Stimulated activated CD8-positive, alpha-beta memory T cell treated with anti-CD3 and anti-CD28 coated beads, Interleukin-4, amount 100 ng/mL, for 4 hours (primary cell): ENCODE measurements at regions not wholly inside any gene's neighbourhood (a gene's known extent, or its start where the extent isn't known, plus 50 kb on each side); places are given as distances from the start of the nearest gene placed in this dataset.

Experiments used
- DNase-seq, 2 donors: peaks; one replicate each; pipeline ENCODE4 v3.0.0-alpha.2; 2020; ENCODE audit warnings: low read depth in 2 of 2, low spot score in 1 of 2

GRCh38 chr6:26149240-26149639, 62.0 kb downstream of the HFE start:
- DNase-seq = no peak

- DNase-seq = no peak
These were observed 65.2 kb downstream of the HFE start for GRCh38 chr6:26152226-26153101.

GRCh38 chr6:26155061-26155930, 68.1 kb downstream of the HFE start:
- no peak for DNase-seq

- DNase-seq = peak; percentile 42 to 57
These were observed 69.0 kb downstream of the HFE start for GRCh38 chr6:26156105-26156849.

GRCh38 chr6:26156850-26157250, 69.6 kb downstream of the HFE start:
- no peak for DNase-seq

- DNase-seq = no peak
These were observed 70.2 kb downstream of the HFE start for GRCh38 chr6:26157251-26158075.

- DNase-seq = peak; percentile 65 to 68
These were observed 70.9 kb downstream of the HFE start for GRCh38 chr6:26158076-26158580.

GRCh38 chr6:26158581-26159356, 71.5 kb downstream of the HFE start:
- DNase-seq = no peak

- no peak for DNase-seq
These were observed 72.4 kb downstream of the HFE start for GRCh38 chr6:26159357-26160273.

- DNase-seq = no peak
These were observed 74.1 kb downstream of the HFE start for GRCh38 chr6:26161322-26161721.

- DNase-seq = no peak
These were observed 75.2 kb downstream of the HFE start for GRCh38 chr6:26162399-26162798.

- no peak for DNase-seq
These were observed 76.3 kb downstream of the HFE start for GRCh38 chr6:26163427-26164119.

GRCh38 chr6:26164120-26164505, 76.9 kb downstream of the HFE start:
- no peak for DNase-seq

- DNase-seq = no peak
These were observed 78.1 kb downstream of the HFE start for GRCh38 chr6:26165261-26165790.

- no peak for DNase-seq
These were observed 83.0 kb downstream of the HFE start for GRCh38 chr6:26170181-26170580.

GRCh38 chr6:26170951-26171841, 84.0 kb downstream of the HFE start:
- no peak for DNase-seq

GRCh38 chr6:26172608-26172968, 85.4 kb downstream of the HFE start:
- DNase-seq = no peak
